GM21526 (cell line): ENCODE measurements at regions not wholly inside any gene's neighbourhood (a gene's known extent, or its start where the extent isn't known, plus 50 kb on each side); places are given as distances from the start of the nearest gene placed in this dataset.

ENCODE experiments used
- ATAC-seq: cut with Tn5 transposase; IDR thresholded peaks from one replicate; pipeline ENCODE4 v1.9.1; 2021; ENCODE audit warnings: moderate library complexity; ENCODE audit not compliant: unreplicated experiment, low FRiP score

- ATAC-seq = no peak
Measured at GRCh38 chr16:16774389-16774788, 395.4 kb downstream of the NPIPA7 start.

GRCh38 chr16:16778332-16778731, 399.4 kb downstream of the NPIPA7 start:
- ATAC-seq = no peak

GRCh38 chr16:16780588-16780987, 401.6 kb downstream of the NPIPA7 start:
- no peak for ATAC-seq

DNA sequence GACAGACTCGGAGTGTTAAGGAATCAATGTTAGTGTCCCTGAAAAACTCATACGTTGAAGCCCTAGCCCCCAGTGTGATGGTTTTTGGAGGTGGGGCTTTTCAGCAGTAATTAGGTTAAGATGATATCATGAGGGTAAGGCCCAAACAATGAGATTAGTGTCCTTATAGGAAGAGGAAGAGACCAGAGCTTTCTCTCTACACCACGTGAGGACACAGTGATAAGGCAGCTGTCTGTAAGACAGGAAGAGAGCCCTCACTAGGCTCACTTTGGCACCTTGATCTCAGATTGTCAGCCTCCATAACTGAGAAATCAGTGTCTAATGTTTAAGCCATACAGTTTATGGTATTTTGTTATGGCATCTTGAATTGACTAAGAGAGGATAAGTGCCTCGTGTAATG, 403.2 kb downstream of the NPIPA7 start:
- ATAC-seq = no peak

- ATAC-seq = no peak
Measured at GRCh38 chr16:16788004-16788403, 409.1 kb downstream of the NPIPA7 start.

DNA sequence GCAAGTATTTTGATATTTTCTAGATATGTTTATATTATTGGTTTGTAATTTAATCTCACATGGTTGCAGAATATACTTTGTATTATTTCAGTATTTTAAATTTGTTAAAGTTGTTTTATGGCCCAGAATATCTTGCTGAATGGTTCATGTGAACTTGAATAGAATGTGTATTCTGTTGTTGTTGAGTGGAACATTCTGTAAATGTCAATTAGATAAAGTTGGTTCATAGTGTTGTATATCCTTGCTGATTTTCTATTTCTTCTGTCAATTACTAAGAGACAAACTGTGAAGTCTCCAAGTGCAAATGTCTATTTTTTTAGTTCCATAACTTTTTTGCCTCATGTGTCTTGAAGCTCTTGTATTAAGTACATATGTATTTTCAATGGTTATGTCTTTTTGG, 411.7 kb downstream of the NPIPA7 start:
- ATAC-seq = no peak

GRCh38 chr16:16791051-16791450, 412.1 kb downstream of the NPIPA7 start:
- no peak for ATAC-seq

DNA sequence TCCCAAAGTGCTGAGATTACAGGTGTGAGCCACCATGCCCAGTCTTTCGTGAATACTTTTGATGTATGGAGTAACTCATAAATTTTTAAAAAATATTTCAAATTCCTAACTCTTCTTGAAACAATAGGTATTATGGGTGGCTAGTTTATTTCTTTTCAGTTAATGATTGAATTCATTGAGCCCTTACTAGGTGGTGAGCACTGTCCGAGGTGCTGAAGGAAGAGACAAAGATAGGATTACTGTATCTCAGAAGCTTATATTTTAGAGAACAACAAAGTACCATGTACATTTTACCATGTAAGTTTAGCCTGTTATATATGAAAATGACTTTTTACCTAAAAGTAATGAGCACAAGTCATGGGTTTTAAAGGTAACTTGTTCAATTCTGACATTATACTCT, 418.3 kb downstream of the NPIPA7 start:
- ATAC-seq = no peak

DNA sequence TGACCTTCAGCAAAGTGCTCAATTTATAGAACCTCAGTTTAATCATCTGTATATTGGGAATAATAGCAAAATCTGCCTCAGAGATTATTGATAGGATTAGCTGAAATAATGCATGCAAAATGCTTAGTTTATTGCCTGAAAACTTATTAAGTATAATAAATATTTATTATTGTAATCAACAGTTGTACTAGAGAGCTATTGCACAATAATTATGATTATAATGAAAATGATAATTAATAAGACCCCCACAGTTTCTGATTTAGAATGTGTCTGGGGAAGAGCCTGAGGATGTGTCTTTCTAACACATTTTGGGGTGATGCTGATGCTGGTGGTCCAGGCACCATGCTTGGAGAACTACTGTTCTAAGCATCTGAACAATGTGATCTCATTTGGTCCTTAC, 419.6 kb downstream of the NPIPA7 start:
- ATAC-seq = no peak

- no peak for ATAC-seq
Measured at GRCh38 chr16:16805809-16806208, 426.9 kb downstream of the NPIPA7 start.

DNA sequence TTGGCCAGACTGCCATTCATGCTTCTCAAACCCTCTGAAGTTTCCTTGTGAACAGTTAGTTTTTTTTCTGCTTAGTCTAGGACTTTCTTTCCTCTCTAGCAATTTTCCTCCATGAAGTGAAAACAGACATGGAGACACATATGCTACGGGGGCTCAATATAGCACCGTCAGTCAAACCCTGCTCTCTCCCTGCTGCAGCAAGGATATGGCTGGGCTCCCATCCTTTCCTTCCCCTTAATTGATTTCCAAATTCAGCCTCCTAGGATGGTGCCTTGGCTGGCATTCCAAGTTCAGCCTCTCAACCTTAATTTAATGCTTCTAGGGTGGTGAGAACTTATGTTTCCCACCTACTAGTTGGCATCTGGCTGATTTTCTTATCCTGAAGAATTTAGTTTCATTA, 436.7 kb downstream of the NPIPA7 start:
- no peak for ATAC-seq

GRCh38 chr16:16817196-16817595, 438.3 kb downstream of the NPIPA7 start:
- ATAC-seq = no peak

DNA sequence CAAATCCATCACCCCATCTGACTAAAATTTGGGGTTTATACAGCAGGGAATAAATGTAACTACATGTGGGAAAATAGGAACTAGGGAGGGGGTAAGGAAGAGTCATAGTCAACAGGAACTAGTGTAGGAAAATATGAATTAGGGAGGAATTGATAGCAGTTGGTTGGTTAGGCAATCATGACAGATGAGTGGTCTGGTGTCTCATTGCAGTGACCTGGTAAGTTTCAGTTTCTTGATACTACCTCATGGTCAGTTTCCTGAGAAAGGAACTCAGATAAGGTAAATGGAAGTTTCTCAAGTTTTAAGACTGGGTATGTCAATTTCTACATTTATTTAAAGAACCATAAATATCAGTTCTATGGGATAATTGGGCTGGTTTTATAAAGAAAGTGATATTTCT, 442.3 kb downstream of the NPIPA7 start:
- ATAC-seq = no peak

- no peak for ATAC-seq
Measured at GRCh38 chr16:16828913-16829398, 450.0 kb downstream of the NPIPA7 start.

GRCh38 chr16:16830401-16830800, 451.5 kb downstream of the NPIPA7 start:
- no peak for ATAC-seq

GRCh38 chr16:16830973-16831372, 452.0 kb downstream of the NPIPA7 start:
- no peak for ATAC-seq

DNA sequence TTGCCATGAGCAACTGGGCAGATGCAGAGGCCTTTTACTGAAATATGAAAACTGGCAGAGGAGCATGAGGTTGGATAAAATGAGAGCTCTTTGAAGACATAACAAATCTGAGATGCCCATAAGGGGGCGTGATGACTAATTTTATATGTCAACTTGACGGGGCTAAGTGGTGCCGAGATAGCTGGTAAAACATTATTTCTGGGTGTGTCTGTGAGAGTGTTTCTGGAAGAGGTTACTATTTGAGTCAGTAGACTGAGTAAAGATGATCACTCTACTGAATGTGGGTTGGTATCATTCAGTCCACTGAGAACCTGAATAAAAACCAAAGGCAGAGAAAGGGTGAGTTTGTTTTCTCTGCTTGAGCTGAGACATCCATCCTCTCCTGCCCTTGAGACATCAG, 454.2 kb downstream of the NPIPA7 start:
- no peak for ATAC-seq

DNA sequence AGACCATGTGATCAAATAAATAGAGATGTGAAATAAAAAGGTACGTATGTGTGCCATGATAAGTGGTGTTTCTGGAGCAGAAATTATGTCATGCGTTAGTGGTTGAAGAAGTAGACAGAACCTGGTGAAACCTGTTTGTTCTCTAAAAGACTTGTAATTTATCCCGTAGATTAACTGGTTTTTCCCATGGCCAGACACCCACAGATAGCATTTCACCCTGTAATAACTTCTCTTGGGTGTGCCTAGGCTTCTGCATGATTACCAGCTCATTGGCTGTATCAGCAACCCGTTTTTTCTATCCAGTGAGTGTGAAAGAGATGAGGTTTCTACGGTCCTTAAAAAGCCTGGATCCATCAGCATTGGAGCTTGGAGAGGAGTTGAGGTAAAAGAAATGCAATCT, 471.3 kb downstream of the NPIPA7 start:
- no peak for ATAC-seq

DNA sequence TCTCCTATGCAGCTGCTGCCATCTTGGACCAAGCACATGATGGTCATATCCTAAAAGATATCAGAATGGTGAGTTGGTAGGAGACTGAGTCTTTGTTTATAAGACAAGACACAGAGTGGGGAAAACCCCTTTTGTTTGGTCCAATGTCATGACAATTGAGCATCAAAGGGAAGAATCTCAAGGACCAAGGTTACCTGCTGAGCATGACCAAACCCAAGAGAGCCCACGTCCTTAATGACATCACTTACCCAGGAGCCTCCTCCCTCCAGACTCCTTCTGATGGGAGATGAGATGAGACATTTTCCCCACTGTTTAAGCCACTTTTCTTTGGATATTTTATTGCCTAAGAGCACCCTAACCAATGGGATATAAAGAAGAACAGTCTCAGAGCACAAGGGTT, 478.1 kb downstream of the NPIPA7 start:
- ATAC-seq = no peak

DNA sequence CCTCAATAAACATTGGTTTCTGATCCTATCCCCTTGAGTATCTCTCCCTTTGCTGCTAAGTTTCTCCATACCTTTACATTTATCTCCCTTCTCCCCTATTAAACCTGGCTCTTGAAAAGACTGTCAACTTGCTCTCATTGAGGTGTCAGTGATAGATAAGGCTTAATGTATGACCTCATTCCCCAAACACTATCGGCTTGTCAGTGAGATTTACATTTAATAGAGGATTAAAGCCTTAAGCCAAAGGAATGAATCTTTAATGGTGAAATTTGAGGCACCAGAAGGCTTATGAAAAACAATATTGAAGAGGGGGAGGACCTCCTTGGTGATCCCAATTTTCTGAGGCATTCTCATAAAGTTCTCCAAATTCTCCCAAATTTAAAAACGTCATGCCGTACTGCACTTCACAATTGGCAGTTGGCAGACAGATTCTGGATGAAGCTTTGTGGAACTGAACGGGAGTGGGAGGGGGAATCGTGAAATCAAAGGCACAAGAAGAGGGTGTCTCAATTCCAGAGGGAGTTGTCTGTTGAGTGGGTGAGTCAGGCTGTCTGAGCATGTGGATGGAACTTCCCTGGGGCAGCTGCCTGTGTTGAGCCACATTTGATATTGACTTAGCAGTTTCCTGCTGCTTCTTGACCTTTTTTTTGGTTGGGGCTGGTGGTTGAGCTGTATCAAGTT, 478.8 kb downstream of the NPIPA7 start:
- no peak for ATAC-seq

GRCh38 chr16:16861546-16861945, 482.6 kb downstream of the NPIPA7 start:
- ATAC-seq = no peak

GRCh38 chr16:16863672-16864071, 484.7 kb downstream of the NPIPA7 start:
- no peak for ATAC-seq

GRCh38 chr16:16864536-16864935, 485.6 kb downstream of the NPIPA7 start:
- ATAC-seq = no peak
